Mesendoderm (in vitro differentiated cells): ENCODE measurements at regions not wholly inside any gene's neighbourhood (a gene's known extent, or its start where the extent isn't known, plus 50 kb on each side); places are given as distances from the start of the nearest gene placed in this dataset.

ENCODE experiments used
- DNase-seq: peaks from one replicate; pipeline ENCODE4 v3.0.0; 2013
- H2AK5ac ChIP-seq: 2 replicates; pipeline ENCODE4 v1.6.1; 2013; ENCODE audit warnings: low read length, inconsistent platforms
- H2BK120ac ChIP-seq: 2 replicates; pipeline ENCODE4 v1.6.1; 2013; ENCODE audit warnings: low read depth, mild to moderate bottlenecking, low read length, moderate library complexity, mixed read lengths
- H2BK15ac ChIP-seq: replicated peaks from 2 replicates; pipeline ENCODE4 v1.6.1; 2013; ENCODE audit warnings: low read depth, mild to moderate bottlenecking, moderate library complexity
- H2BK5ac ChIP-seq: 2 replicates; pipeline ENCODE4 v1.6.1; 2013; ENCODE audit warnings: low read length, inconsistent platforms
- H3K18ac ChIP-seq: 2 replicates; pipeline ENCODE4 v1.6.1; 2013; ENCODE audit warnings: mild to moderate bottlenecking, low read length, mixed read lengths
- H3K23ac ChIP-seq: one replicate; pipeline ENCODE4 v1.6.1; 2013; ENCODE audit warnings: low read length
- H3K27ac ChIP-seq: 2 replicates; pipeline ENCODE4 v1.5.1; 2013; ENCODE audit warnings: low read depth, mild to moderate bottlenecking, inconsistent platforms, low read length, moderate library complexity
- H3K27me3 ChIP-seq: 2 replicates; pipeline ENCODE4 v1.6.1; 2013; ENCODE audit warnings: low read length, control low read depth, mild to moderate bottlenecking, inconsistent platforms; ENCODE audit not compliant: insufficient read depth, poor library complexity
- H3K36me3 ChIP-seq: 2 replicates; pipeline ENCODE4 v1.6.1; 2013; ENCODE audit warnings: low read length, inconsistent platforms; ENCODE audit not compliant: control insufficient read depth, insufficient read depth
- H3K4ac ChIP-seq: one replicate; pipeline ENCODE4 v1.6.1; 2013; ENCODE audit warnings: low read depth, mild to moderate bottlenecking, low read length, moderate library complexity
- H3K4me1 ChIP-seq: 2 replicates; pipeline ENCODE4 v1.6.1; 2013; ENCODE audit warnings: low read depth, low read length, inconsistent platforms; ENCODE audit not compliant: control insufficient read depth
- H3K4me2 ChIP-seq: 2 replicates; pipeline ENCODE4 v1.6.1; 2013; ENCODE audit warnings: low read length
- H3K4me3 ChIP-seq: 2 replicates; pipeline ENCODE4 v1.5.1; 2013; ENCODE audit warnings: mild to moderate bottlenecking, low read length
- H3K56ac ChIP-seq: one replicate; pipeline ENCODE4 v1.6.1; 2013; ENCODE audit warnings: low read length
- H3K79me1 ChIP-seq: 2 replicates; pipeline ENCODE4 v1.6.1; 2013; ENCODE audit warnings: low read length, inconsistent platforms
- H3K79me2 ChIP-seq: 2 replicates; pipeline ENCODE4 v1.6.1; 2013; ENCODE audit warnings: mild to moderate bottlenecking, low read length; ENCODE audit not compliant: control insufficient read depth, insufficient read depth
- H3K9ac ChIP-seq: 2 replicates; pipeline ENCODE4 v1.6.1; 2013; ENCODE audit warnings: low read length, inconsistent platforms
- H4K5ac ChIP-seq: one replicate; pipeline ENCODE4 v1.6.1; 2013; ENCODE audit warnings: low read length
- H4K8ac ChIP-seq: one replicate; pipeline ENCODE4 v1.6.1; 2013; ENCODE audit warnings: low read depth, mild to moderate bottlenecking, control low read depth, low read length, moderate library complexity
- WGBS: extraction: QIAGEN DNeasy Blood & Tissue Kit; methylation state at CpG from one replicate; pipeline ENCODE4 v1.1.7; 2013; ENCODE audit warnings: low lambda C conversion rate, missing lambda C conversion rate; ENCODE audit not compliant: insufficient coverage; ENCODE audit errors: extremely low coverage; 5-methylcytosine and 5-hydroxymethylcytosine counted together

DNA sequence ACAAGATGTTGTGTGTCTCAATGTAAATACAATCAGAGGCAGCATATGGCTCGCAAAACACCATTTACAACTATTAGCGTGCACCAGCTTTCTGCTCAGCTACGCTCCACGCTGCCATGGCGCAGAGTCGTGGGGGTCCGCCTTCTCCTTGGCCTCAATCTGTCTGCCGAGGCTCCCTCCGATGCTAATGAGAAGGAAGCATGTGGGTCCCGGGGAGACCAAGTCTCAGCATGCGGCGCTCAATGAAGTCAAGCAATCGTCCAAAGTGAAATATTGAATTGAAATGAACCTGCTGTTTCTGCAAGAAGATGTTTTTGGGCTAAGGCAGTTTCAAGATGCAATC is 228.9 kb downstream of the TOMM20 start:
- Histone ChIP-seq H3K36me3 (no peaks in the 10 kb centered on the region), H3K27ac (no peak overlapping the region), H3K23ac (no peak overlapping the region), H3K56ac (no peak overlapping the region), H3K79me2 (no peaks in the 10 kb centered on the region), H2BK15ac (no peak overlapping the region), H2BK120ac (no peak overlapping the region), H4K8ac (no peak overlapping the region), H3K9ac (no peak overlapping the region), H3K4me1 (no peaks in the 10 kb centered on the region), H3K4me3 (no peak overlapping the region), H3K27me3 (no peaks in the 10 kb centered on the region), H3K79me1 (no peaks in the 10 kb centered on the region), H2BK5ac (no peak overlapping the region), H2AK5ac (no peak overlapping the region), H3K4me2 (no peak overlapping the region), H3K18ac (no peak overlapping the region), H4K5ac (no peak overlapping the region), H3K4ac (no peak overlapping the region)
- whole genome bisulfite sequencing: no CpG with 5 or more reads among the region's 13 CpGs
- no peak for DNase-seq

DNA sequence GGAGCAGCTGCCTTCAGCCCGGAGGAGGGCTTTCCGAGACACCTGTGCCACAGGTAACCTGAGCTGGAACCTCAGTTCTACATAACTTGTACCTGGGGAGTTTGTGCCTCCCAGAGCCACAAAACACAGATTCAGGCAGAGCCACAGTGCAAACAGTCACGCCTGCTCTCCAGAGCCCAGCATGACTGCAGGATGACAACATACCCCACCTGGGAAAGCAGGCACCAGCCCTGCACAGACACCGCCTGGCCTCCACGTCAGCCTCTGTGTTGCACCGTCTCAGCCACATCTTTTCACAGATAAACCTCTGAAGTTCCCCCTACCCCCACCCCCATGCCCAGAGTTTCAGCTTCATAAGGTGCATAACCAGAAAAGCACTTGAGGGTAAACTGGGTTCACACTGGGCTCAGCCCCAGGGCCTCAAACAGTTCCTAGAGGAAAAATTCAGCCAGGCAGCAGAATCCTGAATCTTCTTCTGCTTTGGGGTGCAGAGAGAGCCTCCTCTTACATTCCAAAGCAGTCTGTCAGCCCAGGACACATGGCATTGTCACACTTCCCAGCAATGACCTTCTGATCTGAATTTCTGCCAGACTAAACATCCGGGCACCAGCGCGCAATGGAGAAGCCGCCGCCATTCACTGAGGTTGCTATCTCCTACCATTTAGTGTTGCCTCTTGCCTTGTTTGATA is 229.5 kb downstream of the TOMM20 start:
- no peak overlapping the region for H3K23ac ChIP-seq
- no peak overlapping the region for H2BK120ac ChIP-seq
- no peaks in the 10 kb centered on the region for H3K79me1 ChIP-seq
- H3K36me3 ChIP-seq: no peaks in the 10 kb centered on the region
- no peak overlapping the region for H2AK5ac ChIP-seq
- H3K4me3 ChIP-seq: no peak overlapping the region
- H3K56ac ChIP-seq: no peak overlapping the region
- no peak overlapping the region for H2BK5ac ChIP-seq
- H3K4me1 ChIP-seq: no peaks in the 10 kb centered on the region
- H2BK15ac ChIP-seq: no peak overlapping the region
- H3K79me2 ChIP-seq: no peaks in the 10 kb centered on the region
- H3K27me3 ChIP-seq: no peaks in the 10 kb centered on the region
- no peak overlapping the region for H3K27ac ChIP-seq
- no peak overlapping the region for H3K18ac ChIP-seq
- no peak overlapping the region for H3K9ac ChIP-seq
- no peak overlapping the region for H3K4ac ChIP-seq
- WGBS: no CpG with 5 or more reads among the region's 11 CpGs
- H3K4me2 ChIP-seq: no peak overlapping the region
- no peak overlapping the region for H4K5ac ChIP-seq
- no peak overlapping the region for H4K8ac ChIP-seq
- DNase-seq: peak; percentile 48

GRCh38 chr1:234898455-234899033 is 230.1 kb downstream of the TOMM20 start:
- WGBS: no CpG with 5 or more reads among the region's 9 CpGs
- H3K27ac ChIP-seq: no peak overlapping the region
- no peak overlapping the region for H3K18ac ChIP-seq
- no peak overlapping the region for H3K56ac ChIP-seq
- H3K23ac ChIP-seq: no peak overlapping the region
- H3K4me1 ChIP-seq: no peaks in the 10 kb centered on the region
- H2BK5ac ChIP-seq: no peak overlapping the region
- no peaks in the 10 kb centered on the region for H3K79me1 ChIP-seq
- H2BK15ac ChIP-seq: no peak overlapping the region
- no peak overlapping the region for H4K5ac ChIP-seq
- no peak overlapping the region for H3K4ac ChIP-seq
- H3K9ac ChIP-seq: no peak overlapping the region
- H3K36me3 ChIP-seq: no peaks in the 10 kb centered on the region
- no peak overlapping the region for H2AK5ac ChIP-seq
- no peaks in the 10 kb centered on the region for H3K79me2 ChIP-seq
- H3K4me3 ChIP-seq: no peak overlapping the region
- DNase-seq: no peak
- no peak overlapping the region for H3K4me2 ChIP-seq
- H4K8ac ChIP-seq: no peak overlapping the region
- H2BK120ac ChIP-seq: no peak overlapping the region
- no peaks in the 10 kb centered on the region for H3K27me3 ChIP-seq

DNA sequence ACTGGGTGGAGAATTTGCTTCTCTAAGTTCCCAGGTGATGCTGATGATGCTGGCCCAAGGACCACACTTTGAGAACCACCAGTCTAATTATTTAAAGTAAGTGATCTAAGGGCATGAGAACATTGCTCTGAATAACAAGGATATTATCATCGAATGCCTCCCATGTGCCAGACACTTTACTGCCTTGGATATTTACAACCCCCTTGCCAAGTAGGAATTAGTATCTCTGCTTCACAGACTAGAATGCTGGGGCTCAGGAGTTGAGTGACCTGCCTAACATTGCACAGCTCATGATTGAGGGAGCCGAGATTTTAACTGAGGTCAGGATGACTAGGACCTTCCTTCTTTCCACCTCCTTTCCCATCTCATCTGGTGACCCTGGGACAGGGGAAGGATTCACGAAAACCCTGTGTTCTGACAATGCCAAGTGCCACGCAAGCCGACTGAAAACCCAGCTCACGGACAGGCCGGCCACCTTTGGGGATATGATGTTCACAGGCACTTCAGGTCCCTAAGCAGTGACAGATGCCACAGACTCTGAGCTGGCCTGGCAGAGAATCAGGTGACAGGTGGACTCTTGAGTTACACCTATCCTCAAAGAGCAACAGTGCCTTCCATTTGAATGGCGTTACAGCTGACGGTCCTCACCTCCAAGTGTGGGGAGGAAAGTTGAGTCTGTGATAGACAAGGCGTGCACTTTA is 230.7 kb downstream of the TOMM20 start:
- Histone ChIP-seq H4K8ac (no peak overlapping the region), H3K4me2 (no peak overlapping the region), H4K5ac (no peak overlapping the region), H3K79me1 (no peaks in the 10 kb centered on the region), H3K4me3 (no peak overlapping the region), H3K36me3 (no peaks in the 10 kb centered on the region), H3K4ac (no peak overlapping the region), H2BK15ac (no peak overlapping the region), H3K9ac (no peak overlapping the region), H3K27ac (no peak overlapping the region), H3K4me1 (no peaks in the 10 kb centered on the region), H3K79me2 (no peaks in the 10 kb centered on the region), H2BK120ac (no peak overlapping the region), H3K23ac (no peak overlapping the region), H3K56ac (no peak overlapping the region), H3K18ac (no peak overlapping the region), H2BK5ac (no peak overlapping the region), H2AK5ac (no peak overlapping the region), H3K27me3 (no peaks in the 10 kb centered on the region)
- no CpG with 5 or more reads among the region's 10 CpGs for WGBS
- DNase-seq: no peak

- no peaks in the 10 kb centered on the region for H3K79me2 ChIP-seq
- no peaks in the 10 kb centered on the region for H3K36me3 ChIP-seq
Measured at GRCh38 chr1:234897390-234897749, 231.3 kb downstream of the TOMM20 start.

More at GRCh38 chr1:234897390-234897749, 231.3 kb downstream of the TOMM20 start:
- Histone ChIP-seq H2BK5ac (no peak overlapping the region), H3K27ac (no peak overlapping the region), H3K9ac (no peak overlapping the region), H2AK5ac (no peak overlapping the region), H3K4me1 (no peaks in the 10 kb centered on the region), H2BK120ac (no peak overlapping the region), H3K18ac (no peak overlapping the region), H3K4ac (no peak overlapping the region), H3K23ac (no peak overlapping the region), H3K56ac (no peak overlapping the region), H4K8ac (no peak overlapping the region), H4K5ac (no peak overlapping the region), H3K79me1 (no peaks in the 10 kb centered on the region), H3K27me3 (no peaks in the 10 kb centered on the region), H3K4me3 (no peak overlapping the region), H3K4me2 (no peak overlapping the region), H2BK15ac (no peak overlapping the region)
- DNase-seq: no peak
- WGBS: no CpG with 5 or more reads among the region's 4 CpGs
